ENCODE measurements at regions not wholly inside any gene's neighbourhood (a gene's known extent, or its start where the extent isn't known, plus 50 kb on each side); places are given as distances from the start of the nearest gene placed in this dataset.

DNA sequence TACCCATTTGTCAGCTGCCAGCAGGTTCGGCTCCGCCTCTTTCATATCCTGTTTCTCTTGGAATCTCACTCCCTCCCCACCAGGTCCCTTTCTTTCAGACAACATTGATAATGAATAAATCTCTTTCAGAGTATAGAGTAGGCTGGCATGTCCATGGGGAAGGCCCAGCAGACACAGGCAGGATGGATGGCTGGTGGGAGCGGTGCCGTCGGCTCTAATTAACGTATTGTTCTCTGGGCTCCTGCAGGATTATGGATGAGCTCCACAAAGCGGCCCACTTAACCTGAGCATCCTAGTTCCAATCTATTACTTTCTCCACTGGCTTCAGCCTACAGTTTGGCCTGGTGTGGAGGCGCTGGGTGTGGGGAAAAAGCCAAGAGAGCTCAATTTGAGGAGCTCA lies 588.0 kb downstream of the BUD13 start:
- no peak overlapping the region for H3K4me3 ChIP-seq (ENCODE audit: low read depth, low read length)
- DNase-seq (ENCODE audit: low read depth), result no peak
- TF ChIP-seq, protein P1, sequence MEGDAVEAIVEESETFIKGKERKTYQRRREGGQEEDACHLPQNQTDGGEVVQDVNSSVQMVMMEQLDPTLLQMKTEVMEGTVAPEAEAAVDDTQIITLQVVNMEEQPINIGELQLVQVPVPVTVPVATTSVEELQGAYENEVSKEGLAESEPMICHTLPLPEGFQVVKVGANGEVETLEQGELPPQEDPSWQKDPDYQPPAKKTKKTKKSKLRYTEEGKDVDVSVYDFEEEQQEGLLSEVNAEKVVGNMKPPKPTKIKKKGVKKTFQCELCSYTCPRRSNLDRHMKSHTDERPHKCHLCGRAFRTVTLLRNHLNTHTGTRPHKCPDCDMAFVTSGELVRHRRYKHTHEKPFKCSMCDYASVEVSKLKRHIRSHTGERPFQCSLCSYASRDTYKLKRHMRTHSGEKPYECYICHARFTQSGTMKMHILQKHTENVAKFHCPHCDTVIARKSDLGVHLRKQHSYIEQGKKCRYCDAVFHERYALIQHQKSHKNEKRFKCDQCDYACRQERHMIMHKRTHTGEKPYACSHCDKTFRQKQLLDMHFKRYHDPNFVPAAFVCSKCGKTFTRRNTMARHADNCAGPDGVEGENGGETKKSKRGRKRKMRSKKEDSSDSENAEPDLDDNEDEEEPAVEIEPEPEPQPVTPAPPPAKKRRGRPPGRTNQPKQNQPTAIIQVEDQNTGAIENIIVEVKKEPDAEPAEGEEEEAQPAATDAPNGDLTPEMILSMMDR (IDR thresholded peaks at IDR 0.05; ENCODE audit: low read depth, low read length, missing control alignments), result no peak
- in situ Hi-C loops (cut with HindIII; ENCODE audit: low sequenced_read_pairs), result loop anchor here (5.0 kb wide), 1 partner anchor 97 kb away; no protein-coding TSS in a partner anchor

DNA sequence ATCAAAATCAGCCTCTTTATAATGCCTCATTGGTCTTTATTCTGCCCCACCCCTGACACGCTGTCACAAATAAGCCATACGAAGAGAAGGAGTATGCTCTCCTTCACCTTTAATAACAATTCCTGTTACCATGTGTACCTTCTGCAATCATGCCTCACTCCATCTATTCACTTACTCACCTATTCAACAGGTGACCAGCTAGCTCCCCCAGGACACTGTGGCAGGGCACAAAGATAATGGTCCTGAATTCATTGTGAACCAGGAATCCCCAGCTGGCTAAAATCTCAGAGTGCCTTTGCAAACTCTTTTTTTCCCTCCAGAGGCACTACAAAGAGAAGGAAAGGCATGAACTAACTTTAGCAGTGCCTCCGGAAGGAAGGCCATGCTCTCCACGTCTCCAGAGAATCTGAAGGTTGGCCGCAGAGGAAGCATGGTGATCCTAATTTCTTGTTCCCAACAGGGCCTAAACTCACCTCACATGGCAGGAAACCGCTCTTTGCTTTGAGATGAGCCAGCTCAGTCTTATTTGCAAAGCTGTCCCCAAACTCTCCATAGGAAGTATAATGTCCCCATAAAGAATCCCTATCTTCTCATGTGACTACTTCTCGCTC lies 590.3 kb downstream of the BUD13 start:
- TF ChIP-seq, protein P1 (IDR thresholded peaks at IDR 0.05; ENCODE audit: low read depth, low read length, missing control alignments), result no peak
- in situ Hi-C loops (cut with HindIII; ENCODE audit: low sequenced_read_pairs), result no loop called here
- no peak for DNase-seq (ENCODE audit: low read depth)
- no peak overlapping the region for H3K4me3 ChIP-seq (ENCODE audit: low read depth, low read length)

DNA sequence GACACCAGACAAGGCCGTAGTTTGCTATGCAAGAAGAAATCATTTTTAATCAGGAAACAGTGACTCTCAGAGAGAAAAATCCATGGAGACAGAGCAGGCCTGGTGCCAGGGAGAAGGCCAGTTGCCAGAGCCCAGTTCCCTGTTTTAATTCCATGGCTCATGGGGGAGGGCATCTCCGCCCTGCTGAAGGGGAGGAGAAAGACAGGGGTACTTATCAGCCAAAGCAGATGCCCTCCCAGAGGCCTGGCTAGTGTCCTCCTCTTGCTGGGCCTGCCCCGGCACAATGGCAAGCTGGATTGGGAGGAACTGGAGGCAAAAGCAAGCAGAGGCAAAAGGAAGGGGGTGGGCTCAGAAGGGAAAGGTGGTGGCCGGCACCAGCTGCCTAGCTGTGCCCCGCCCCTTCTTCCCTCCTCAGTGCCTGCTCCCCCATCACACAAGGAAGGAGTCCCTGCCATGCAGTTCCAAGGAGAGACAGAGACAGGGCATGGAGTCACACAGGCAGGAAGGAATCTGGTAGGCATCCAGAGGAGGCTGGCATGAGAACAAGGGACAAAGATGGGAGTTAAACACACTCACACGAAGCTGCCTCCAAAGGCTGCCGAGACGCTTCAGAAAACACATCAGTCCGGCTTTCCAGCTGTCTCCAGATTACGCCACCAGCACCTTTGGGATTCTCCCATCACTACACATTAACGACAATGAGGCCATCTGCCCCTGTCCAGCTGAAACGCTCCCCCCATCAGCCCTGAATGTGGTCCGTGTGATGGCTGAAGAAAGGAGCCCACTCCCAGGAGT lies 591.8 kb downstream of the BUD13 start:
- no peak overlapping the region for H3K4me3 ChIP-seq (ENCODE audit: low read depth, low read length)
- in situ Hi-C loops (cut with HindIII; ENCODE audit: low sequenced_read_pairs), result no loop called here
- no peak for DNase-seq (ENCODE audit: low read depth)
- TF ChIP-seq, protein P1 (IDR thresholded peaks at IDR 0.05; ENCODE audit: low read depth, low read length, missing control alignments), result no peak

DNA sequence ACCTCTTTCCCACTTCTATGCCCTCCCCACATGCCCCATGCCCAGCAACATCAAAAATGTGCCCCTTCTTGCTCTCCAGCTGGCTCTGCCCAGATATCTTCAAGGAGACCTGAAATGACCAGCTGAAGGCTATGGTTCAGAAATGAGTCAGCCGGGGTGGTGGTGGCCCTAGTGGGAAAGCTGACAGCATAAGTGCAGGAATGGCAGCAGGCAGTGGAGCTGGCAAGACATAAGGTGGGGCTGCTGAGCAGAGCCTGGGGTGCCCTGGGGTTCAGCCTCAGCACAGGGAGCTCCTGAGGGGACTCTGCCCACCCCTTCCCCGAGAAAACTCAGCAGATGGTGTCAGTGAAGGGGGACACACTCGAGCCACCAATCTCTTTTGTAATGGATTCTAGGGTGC lies 593.4 kb downstream of the BUD13 start:
- in situ Hi-C loops (cut with HindIII; ENCODE audit: low sequenced_read_pairs), result no loop called here
- DNase-seq (ENCODE audit: low read depth), result no peak
- TF ChIP-seq, protein P1 (IDR thresholded peaks at IDR 0.05; ENCODE audit: low read depth, low read length, missing control alignments), result no peak
- H3K4me3 ChIP-seq (ENCODE audit: low read depth, low read length), result no peak overlapping the region

DNA sequence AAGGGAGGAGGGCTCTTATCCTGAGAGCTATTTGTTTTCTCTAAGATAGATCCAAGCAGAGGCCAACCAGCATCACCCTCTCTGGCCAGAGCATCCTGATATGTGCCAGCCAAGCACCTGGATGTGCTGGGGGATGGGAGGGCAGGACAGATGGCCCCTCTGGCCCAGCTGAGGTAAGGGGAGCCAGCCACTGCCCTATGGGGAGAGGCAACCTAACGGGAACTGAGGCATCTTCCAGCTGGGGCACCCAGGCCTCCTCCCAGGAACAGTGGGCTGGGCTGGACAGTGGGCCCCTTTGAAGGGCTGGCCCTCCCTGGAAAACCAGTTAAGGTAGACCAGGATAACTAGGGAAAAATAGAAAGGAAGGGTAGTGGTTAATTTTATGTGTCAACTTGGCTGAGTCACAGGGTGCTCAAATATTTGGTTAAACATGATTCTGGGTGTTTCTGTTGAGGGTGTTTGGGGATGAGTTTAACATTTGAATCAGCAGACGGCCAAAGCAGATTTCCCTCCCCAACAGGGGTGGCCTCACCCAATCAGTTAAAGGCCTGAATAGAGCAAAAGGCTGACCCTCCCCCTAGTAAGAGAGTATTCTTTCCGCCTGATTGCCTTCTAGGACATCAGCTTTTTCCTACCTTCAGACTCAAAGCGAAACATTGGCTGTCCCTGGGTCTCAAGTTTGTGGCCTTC lies 595.1 kb downstream of the BUD13 start:
- in situ Hi-C loops (cut with HindIII; ENCODE audit: low sequenced_read_pairs), result no loop called here
- no peak for DNase-seq (ENCODE audit: low read depth)
- TF ChIP-seq, protein P1 (IDR thresholded peaks at IDR 0.05; ENCODE audit: low read depth, low read length, missing control alignments), result no peak
- H3K4me3 ChIP-seq (ENCODE audit: low read depth, low read length), result no peak overlapping the region

DNA sequence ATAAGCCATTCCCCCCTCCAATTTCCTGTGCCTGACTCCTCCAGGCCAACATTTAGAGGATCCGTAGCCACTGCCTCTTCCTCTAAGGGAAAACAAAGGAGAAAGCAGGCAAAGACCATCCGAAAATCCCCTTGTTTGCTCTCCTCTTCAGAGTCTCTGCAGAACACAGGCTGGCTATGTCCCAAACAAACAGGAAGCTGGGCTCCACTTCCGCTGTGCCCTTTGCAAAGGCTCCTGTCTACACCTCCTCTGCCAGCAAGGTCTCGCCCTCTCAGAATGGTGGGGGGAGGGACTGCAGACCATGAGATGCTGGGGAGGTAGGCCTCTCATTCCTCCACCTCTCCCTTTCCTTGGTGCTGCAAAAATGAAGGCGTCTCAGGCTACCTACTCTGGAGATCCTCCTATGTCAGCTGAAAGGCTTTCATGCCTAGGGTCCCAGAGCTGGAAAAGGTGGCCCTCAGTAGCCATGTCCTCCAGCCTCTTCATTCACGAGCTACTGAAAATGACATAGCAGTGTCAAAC lies 596.2 kb downstream of the BUD13 start:
- TF ChIP-seq, protein P1 (IDR thresholded peaks at IDR 0.05; ENCODE audit: low read depth, low read length, missing control alignments), result no peak
- no peak for DNase-seq (ENCODE audit: low read depth)
- no peak overlapping the region for H3K4me3 ChIP-seq (ENCODE audit: low read depth, low read length)
- in situ Hi-C loops (cut with HindIII; ENCODE audit: low sequenced_read_pairs), result no loop called here
